Fibroblast of skin of right quadriceps (primary cell): ENCODE measurements at regions not wholly inside any gene's neighbourhood (a gene's known extent, or its start where the extent isn't known, plus 50 kb on each side); places are given as distances from the start of the nearest gene placed in this dataset.
A peak's percentile ranks its signal among the peaks of the same experiment; 100 is the strongest.
"Not testable (repeated sequence)": the region's sequence is repeated elsewhere in the genome, so short reads cannot be mapped to it uniquely, and the experiment has no call there.

Experiments used
- DNase-seq: peaks from one replicate; pipeline ENCODE4 v3.0.0-alpha.2; 2013

GRCh38 chr6:12594530-12594893 lies 122.1 kb upstream of the PHACTR1 start:
- no peak for DNase-seq

DNA sequence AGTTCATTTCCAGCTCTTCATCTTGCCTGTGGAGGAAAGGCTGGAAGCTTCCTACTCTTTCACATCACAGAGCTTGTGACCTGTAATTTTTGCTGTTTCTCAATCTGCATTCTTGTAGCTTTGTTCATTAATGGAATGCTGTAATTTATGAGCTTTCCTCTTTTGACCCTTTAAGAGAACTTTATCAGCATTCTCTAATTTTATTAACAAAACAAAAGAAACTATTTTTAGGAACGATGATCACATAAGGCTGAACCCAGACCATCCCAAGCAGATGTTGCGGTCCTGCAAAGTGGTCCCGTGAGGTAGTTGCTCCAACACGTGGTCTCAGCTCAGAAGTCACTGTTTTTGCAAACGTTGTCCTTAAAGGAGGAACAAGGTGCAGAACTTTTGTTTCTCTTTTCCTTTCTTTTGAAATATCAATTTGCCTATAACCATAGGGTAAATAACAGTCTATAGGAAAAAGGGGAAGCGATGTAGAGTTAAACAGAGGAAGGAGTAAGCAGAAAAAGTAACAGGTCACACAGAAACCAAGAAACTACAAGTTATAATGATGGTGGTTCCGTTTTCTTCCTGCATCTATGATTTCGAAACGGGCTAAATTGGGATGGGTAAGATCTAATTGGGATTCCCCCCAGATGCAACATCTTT lies 121.3 kb upstream of the PHACTR1 start:
- DNase-seq, result peak; percentile 83

DNA sequence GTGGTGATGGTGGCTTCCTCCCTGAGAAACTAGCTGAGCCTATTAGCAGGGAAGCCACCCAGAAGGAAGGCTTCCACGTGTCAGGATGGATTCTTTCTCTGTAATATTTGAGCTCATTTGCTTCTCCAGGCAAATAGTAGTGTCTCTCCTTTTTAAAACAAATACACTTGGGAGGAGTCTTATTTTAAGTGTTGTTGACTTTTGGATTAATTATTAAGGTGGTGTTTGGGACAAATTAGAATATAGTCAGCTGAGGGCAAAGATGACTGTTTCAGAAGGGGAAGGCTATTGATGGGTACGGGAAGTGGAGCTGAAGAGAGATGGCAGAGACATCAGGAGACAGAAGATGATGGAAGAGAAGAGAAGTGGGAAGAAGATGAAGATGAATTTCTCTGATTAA lies 119.8 kb upstream of the PHACTR1 start:
- no peak for DNase-seq

- no peak for DNase-seq
These were observed 117.6 kb upstream of the PHACTR1 start for GRCh38 chr6:12598919-12599318.

DNA sequence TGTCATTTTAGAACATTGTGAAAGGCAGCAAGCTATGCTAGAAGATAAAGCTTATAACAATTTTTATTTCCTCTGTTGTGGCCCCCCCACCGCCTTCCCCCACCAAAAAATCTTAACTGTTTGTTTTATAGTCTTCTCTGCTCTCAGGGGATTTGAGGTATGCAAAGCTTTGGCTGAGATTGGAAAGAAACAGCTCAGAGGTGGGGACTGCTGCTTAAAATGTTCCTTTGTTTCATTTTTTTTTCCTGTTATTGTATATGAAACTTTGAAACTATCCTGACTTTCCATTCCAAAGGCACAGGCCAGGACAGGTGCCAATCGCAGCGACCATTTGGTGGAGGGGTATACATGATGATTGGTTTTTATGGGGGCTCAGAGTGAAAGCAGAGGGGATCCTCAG lies 114.7 kb upstream of the PHACTR1 start:
- peak; percentile 86 for DNase-seq

- peak; percentile 46 for DNase-seq
These were observed 114.2 kb upstream of the PHACTR1 start for GRCh38 chr6:12602342-12602741.

DNA sequence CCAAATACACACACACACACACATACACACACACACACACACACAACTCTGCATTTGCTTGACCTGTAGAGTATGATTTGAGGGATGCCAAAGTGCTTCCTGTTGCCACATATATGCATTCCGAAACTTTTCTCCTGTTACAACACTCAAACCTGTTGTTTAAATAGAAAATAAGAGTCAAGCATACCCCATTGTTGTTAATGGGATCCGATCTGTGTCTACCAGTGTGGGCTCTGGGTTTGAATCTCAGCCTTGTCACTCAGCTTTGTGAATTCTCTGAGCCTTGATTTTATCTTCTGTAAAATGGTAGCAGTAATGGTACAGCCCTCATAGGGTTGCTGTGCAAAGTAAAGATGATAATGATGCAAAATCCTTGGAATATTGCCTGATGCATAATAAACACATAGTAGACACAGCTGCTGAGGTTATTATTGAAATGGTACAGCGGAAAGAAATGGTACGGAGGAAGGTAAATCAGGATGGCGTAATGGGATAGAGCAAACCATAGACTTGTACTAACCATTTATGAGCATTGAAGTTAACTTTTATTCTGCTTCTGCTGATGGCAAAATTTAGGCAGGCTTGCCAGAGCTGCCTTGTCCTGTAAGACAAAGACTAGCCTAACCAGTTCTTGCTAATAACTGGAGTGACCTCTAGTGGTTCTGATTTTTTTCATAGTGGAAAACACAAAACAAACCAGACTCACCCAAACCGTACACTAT lies 113.5 kb upstream of the PHACTR1 start:
- peak; percentile 78 for DNase-seq

DNA sequence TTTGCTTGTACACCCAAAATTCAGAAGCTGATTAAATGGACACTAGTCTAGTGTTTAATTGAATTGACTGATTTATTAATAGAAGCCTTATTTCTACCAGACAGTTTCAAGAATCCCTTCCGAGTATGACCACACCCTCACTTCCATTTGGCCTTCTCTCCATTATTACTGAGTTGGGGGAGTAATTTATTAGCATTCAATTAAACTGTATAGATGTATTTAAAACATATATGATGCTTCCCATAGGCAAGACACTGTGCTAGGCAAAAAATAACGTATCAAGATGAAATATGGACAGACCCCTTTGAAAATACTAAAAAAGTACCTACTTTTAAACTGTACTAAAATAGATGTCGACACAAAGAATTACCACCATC lies 112.9 kb upstream of the PHACTR1 start:
- no peak for DNase-seq

- peak; percentile 69 for DNase-seq
These were observed 110.7 kb upstream of the PHACTR1 start for GRCh38 chr6:12605888-12606345.

DNA sequence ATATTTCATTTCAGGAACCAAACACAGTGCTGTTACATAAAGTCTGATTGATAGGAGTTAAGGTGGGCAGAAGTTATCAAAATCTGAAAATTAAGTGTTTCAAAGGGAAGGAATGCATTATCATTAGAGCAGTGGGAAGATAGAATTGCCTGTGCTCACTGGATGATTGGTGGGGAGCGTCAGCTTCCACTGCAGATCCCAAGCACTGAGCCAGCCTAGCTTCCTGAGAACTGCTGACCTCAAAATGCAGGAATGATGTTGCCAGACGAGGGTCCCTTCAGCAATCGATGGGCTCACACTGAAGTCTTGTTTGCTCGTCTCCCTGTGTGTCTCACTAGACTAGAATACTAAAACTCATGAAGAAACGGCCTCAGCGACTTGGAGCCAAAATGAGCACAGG lies 110.0 kb upstream of the PHACTR1 start:
- no peak for DNase-seq

GRCh38 chr6:12608016-12608860 lies 108.3 kb upstream of the PHACTR1 start:
- DNase-seq, result peak; percentile 61

DNA sequence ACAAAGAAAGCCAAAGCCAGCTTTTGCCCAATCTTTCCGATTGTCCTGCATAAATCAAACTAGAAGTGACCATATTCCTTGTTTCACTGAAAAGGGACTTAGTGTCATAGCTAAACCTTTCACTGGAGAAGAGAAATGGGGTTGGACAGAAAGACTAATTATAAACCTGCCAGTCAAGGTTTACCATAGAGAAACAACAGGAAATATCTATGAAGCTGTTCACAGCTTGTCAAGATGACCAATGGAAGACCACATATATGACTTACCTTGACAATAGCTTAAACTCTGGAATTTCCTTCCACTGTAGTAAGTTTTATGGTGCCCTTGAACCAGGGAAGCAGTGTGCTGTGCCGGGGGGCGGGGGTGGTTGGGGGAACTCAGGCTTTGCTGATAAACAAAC lies 107.7 kb upstream of the PHACTR1 start:
- no peak for DNase-seq

DNA sequence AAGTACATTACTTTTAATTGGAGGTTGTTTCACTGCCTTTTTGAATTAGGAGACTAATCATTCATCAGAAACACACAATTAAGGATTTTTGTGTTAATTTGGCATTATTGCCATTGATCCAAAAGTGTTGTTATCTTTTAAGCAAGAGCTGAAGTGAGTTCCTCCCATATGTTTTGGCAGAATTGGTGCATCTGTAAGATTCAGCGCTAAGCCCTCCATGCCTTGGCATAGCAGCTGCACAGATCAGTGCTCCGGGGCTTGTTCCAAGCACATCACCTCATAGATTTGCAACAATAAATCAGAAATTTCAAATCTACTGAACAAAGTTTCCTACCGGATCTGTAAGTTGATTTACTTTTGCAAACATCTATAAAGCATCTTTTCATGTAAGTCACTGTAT lies 106.8 kb upstream of the PHACTR1 start:
- no peak for DNase-seq

DNA sequence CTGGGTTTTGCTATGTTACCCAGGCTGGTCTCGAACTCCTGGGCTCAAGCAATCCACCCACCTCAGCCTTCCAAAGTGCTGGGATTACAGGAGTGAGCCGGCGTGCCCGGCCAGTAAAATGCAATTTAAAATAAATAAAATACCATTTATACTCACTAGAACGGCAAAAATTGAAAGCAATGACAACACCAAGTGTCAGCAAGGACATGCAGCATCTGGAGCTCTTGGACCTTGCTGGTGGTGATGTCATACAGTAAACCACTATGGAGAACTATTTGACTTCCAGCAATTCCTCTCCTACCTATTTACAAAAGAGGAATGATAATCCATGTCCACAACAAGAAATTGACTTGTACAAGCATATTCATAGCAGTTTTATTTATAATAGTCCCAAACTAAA lies 105.7 kb upstream of the PHACTR1 start:
- DNase-seq, result no peak

GRCh38 chr6:12613811-12614210 lies 102.8 kb upstream of the PHACTR1 start:
- DNase-seq, result no peak

- peak; percentile 46 for DNase-seq
These were observed 102.1 kb upstream of the PHACTR1 start for GRCh38 chr6:12614456-12614855.

GRCh38 chr6:12618296-12618695 lies 98.3 kb upstream of the PHACTR1 start:
- no peak for DNase-seq

DNA sequence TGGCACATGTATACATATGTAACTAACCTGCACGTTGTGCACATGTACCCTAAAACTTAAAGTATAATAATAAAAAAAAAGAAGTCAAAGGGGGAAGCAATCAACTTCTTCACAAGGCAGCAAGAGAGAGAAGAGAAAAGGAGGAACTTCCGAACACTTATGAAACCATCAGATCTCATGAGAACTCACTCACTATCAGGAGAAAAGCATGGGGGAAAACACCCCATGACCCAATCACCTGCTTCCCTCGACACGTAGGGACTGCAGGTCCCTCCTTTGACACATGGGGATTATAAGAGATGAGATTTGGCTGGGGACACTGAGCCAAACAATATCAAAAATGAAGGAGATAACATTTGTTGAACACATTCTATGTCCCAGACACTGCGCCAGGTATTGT lies 94.8 kb upstream of the PHACTR1 start:
- no peak for DNase-seq

DNA sequence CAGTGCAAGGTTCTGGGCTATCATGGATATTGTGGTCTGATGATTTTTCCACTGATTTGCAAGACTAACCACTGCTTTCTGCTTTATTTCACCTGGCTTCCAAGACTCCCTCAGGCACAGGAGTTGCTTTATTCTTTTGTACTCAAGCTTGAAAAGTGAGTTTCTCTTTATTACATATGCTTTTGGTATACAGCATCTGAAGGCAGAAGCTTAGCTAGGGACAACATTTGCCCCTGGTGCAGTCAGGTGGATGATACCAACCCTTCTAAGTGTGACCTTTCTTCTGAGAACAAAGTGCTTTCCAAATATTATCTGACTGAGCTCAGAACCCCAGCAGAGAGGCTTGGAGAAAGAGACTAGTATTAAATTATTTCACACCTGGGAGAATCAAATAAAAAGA lies 94.0 kb upstream of the PHACTR1 start:
- DNase-seq, result no peak

GRCh38 chr6:12624142-12624837 lies 92.3 kb upstream of the PHACTR1 start:
- no peak for DNase-seq

DNA sequence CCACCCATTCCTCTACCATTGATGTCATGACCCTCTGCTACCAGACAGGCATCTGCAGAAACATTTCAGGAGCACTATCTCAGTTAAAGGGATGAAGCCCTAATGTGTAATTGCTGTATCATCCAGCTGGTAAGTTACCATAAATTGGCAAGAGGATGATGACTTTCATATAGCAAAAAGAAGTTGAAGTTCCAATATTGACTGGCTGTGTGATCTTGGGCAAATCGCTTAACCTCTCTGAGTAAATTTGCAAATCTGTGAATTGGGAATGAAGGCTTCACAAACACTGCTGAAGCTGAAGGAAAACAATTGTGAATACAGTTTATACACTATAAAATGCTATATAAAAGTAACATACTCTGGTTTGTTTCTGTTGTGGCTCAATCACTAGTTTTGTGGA lies 89.5 kb upstream of the PHACTR1 start:
- no peak for DNase-seq

GRCh38 chr6:12628327-12628726 lies 88.2 kb upstream of the PHACTR1 start:
- no peak for DNase-seq

DNA sequence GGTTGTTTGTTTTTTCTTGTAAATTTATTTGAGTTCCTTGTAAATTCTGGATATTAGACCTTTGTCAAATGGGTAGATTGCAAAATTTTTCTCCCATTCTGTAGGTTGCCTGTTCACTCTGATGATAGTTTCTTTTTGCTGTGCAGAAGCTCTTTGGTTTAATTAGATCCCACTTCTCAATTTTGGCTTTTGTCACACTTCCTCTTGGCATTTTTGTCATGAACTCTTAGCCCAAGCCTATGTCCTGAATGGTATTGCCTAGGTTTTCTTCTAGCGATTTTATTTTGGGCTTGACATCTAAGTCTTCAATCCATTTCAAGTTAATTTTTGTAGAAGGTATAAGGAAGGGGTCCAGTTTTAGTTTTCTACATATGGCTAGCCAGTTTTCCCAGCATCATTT lies 82.8 kb upstream of the PHACTR1 start:
- not testable (repeated sequence) for DNase-seq
